Adrenal gland (tissue), 5 donors: ENCODE measurements at regions not wholly inside any gene's neighbourhood (a gene's known extent, or its start where the extent isn't known, plus 50 kb on each side); places are given as distances from the start of the nearest gene placed in this dataset.

ENCODE experiments used
- CTCF ChIP-seq, 6 experiments: fragments of 450-650 bp in 4 of 6; fragments of 200-600 bp in 2 of 6; sonication (generic) in 1 of 6; IDR thresholded peaks; 1 replicate in 5 of 6; 2 replicates in 1 of 6; pipeline versions ENCODE4 v1.5.1 to v1.8.0; 2016 to 2021; ENCODE audit warnings: antibody characterized with exemption in 6 of 6, mild to moderate bottlenecking in 2 of 6, moderate library complexity in 1 of 6
- POLR2A ChIP-seq, 2 donors: fragments of 450-650 bp; IDR thresholded peaks; one replicate each; pipeline ENCODE4 v1.6.1; 2017; ENCODE audit warnings: antibody characterized with exemption in 2 of 2, mild to moderate bottlenecking in 2 of 2, moderate library complexity in 1 of 2
- donor health status: DM: no; HTN: no; CAD: no.

GRCh38 chr21:23003951-23004350 is 2005.7 kb downstream of the NCAM2 start:
- no peak for TF ChIP-seq CTCF (IDR thresholded peaks at IDR 0.05)
- TF ChIP-seq POLR2A (IDR thresholded peaks at IDR 0.05), result no peak
